Liver (tissue), 3 donors: ENCODE measurements at regions not wholly inside any gene's neighbourhood (a gene's known extent, or its start where the extent isn't known, plus 50 kb on each side); places are given as distances from the start of the nearest gene placed in this dataset.

Experiments
- HNF4G ChIP-seq: IDR thresholded peaks from 2 replicates; pipeline ENCODE4 v1.6.1; 2016; ENCODE audit warnings: antibody characterized with exemption
- JUND ChIP-seq, 2 donors: IDR thresholded peaks; 2 replicates each; pipeline ENCODE4 v1.6.1; 2016; ENCODE audit warnings: antibody characterized with exemption in 2 of 2
- RAD21 ChIP-seq, 2 donors: IDR thresholded peaks; 2 replicates each; pipeline ENCODE4 v1.6.1; 2016; ENCODE audit warnings: antibody characterized with exemption in 2 of 2, mild to moderate bottlenecking in 2 of 2
- SP1 ChIP-seq: IDR thresholded peaks from 2 replicates; pipeline ENCODE4 v1.6.1; 2018; ENCODE audit warnings: antibody characterized with exemption, mild to moderate bottlenecking
- YY1 ChIP-seq: IDR thresholded peaks from 2 replicates; pipeline ENCODE4 v1.6.1; 2016; ENCODE audit warnings: antibody characterized with exemption, mild to moderate bottlenecking
- TF ChIP-seq, protein P1 (sequence below): fragments of 150-350 bp; IDR thresholded peaks from 2 replicates; pipeline ENCODE4 v1.5.1; 2017; ENCODE audit warnings: improper control_type of control experiment, low read depth, low read length; ENCODE audit not compliant: missing input control
- TF ChIP-seq, protein P2 (sequence below): IDR thresholded peaks from 2 replicates; pipeline ENCODE4 v1.6.1; 2016; ENCODE audit warnings: antibody characterized with exemption
- TF ChIP-seq, protein P3 (sequence below): IDR thresholded peaks from 2 replicates; pipeline ENCODE4 v1.6.1; 2016; ENCODE audit warnings: antibody characterized with exemption
- TF ChIP-seq, protein P4 (sequence below): IDR thresholded peaks from 2 replicates; pipeline ENCODE4 v1.6.1; 2016; ENCODE audit warnings: antibody characterized with exemption
- donor health status: healthy.
- donor health status: healthy.

DNA sequence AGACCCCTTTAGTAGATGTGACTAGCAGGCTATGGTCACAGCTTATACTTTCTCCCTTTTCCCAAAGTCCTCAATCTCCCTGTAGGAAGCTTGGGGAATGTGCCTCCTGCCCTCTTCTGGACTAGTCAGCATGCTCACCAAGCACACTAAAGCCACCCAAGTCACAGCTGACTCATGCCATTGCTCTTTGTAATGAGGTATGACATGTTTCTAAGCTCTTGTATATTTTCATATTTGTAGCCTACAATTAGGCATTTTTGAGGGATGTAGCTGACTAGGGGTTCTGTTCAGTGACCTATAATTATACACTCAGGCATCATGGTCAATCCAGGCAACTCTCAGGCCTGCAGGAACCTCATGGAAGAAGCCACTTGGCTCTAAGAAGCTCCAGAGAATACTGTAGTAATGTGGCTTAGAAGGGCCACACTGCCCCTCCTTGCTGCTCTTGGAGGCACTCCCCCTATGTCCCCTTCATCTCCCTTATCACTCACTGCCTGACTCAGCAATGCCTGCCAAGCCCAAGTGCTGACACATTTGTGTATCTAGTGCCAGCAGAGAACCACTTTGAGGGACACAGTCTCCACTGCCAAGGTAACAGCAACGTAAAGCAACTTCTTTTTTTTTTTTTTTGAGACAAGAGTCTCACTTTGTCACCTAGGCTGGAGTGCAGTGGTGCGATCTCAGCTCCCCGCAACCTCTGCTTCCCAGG lies 86.2 kb downstream of the RPL27A start:
- TF ChIP-seq, protein P1, sequence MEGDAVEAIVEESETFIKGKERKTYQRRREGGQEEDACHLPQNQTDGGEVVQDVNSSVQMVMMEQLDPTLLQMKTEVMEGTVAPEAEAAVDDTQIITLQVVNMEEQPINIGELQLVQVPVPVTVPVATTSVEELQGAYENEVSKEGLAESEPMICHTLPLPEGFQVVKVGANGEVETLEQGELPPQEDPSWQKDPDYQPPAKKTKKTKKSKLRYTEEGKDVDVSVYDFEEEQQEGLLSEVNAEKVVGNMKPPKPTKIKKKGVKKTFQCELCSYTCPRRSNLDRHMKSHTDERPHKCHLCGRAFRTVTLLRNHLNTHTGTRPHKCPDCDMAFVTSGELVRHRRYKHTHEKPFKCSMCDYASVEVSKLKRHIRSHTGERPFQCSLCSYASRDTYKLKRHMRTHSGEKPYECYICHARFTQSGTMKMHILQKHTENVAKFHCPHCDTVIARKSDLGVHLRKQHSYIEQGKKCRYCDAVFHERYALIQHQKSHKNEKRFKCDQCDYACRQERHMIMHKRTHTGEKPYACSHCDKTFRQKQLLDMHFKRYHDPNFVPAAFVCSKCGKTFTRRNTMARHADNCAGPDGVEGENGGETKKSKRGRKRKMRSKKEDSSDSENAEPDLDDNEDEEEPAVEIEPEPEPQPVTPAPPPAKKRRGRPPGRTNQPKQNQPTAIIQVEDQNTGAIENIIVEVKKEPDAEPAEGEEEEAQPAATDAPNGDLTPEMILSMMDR, result no peak
- TF ChIP-seq SP1 (no peak), JUND (IDR thresholded peaks at IDR 0.05) (no peak), RAD21 (IDR thresholded peaks at IDR 0.05) (peak; percentile 47 to 52), HNF4G (no peak), YY1 (no peak)
- TF ChIP-seq, protein P2, sequence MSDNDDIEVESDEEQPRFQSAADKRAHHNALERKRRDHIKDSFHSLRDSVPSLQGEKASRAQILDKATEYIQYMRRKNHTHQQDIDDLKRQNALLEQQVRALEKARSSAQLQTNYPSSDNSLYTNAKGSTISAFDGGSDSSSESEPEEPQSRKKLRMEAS, result no peak
- TF ChIP-seq, protein P3, sequence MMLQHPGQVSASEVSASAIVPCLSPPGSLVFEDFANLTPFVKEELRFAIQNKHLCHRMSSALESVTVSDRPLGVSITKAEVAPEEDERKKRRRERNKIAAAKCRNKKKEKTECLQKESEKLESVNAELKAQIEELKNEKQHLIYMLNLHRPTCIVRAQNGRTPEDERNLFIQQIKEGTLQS, result no peak
- TF ChIP-seq, protein P4, sequence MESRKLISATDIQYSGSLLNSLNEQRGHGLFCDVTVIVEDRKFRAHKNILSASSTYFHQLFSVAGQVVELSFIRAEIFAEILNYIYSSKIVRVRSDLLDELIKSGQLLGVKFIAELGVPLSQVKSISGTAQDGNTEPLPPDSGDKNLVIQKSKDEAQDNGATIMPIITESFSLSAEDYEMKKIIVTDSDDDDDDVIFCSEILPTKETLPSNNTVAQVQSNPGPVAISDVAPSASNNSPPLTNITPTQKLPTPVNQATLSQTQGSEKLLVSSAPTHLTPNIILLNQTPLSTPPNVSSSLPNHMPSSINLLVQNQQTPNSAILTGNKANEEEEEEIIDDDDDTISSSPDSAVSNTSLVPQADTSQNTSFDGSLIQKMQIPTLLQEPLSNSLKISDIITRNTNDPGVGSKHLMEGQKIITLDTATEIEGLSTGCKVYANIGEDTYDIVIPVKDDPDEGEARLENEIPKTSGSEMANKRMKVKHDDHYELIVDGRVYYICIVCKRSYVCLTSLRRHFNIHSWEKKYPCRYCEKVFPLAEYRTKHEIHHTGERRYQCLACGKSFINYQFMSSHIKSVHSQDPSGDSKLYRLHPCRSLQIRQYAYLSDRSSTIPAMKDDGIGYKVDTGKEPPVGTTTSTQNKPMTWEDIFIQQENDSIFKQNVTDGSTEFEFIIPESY, result no peak
